ENCODE measurements at regions not wholly inside any gene's neighbourhood (a gene's known extent, or its start where the extent isn't known, plus 50 kb on each side); places are given as distances from the start of the nearest gene placed in this dataset.

DNA sequence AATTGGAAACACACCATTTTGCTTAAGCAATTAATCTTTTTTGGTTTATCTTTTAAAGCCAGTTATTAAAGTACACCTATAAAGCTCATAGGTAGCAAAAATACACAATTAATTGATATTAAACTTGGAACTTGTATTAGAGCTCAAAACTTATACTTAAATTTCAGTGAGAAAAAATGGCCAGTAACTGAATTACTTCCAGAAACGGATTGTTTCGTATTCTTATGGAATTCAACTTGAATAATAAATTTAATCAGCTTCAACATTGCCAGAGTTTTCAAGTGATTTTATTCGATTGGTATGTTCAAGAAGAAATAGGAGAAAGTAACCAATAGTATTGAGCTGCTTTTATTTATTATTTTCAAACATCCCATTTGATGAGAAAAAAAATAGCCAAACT lies 112.7 kb upstream of the PDE10A start:
- Histone ChIP-seq H3K4me3 (ENCODE audit: low read depth, low read length, poor library complexity, severe bottlenecking) (no peak overlapping the region), H3K36me3 (ENCODE audit: insufficient read depth, low read length, poor library complexity, severe bottlenecking) (no peaks in the 10 kb centered on the region), H3K27ac (ENCODE audit: low read depth, low read length, poor library complexity, severe bottlenecking) (no peak overlapping the region), H3K9me3 (ENCODE audit: low read depth, low read length, poor library complexity, severe bottlenecking) (no peaks in the 10 kb centered on the region), H3K4me1 (ENCODE audit: insufficient read depth, low read length, poor library complexity, severe bottlenecking) (no peaks in the 10 kb centered on the region), H3K27me3 (replicated peaks; ENCODE audit: insufficient read depth, low read depth, low read length, poor library complexity) (peaks cover 60% of the 10 kb centered on the region)
- TF ChIP-seq EZH2 (IDR thresholded peaks at IDR 0.05; ENCODE audit: borderline replicate concordance, low read depth, low read length, poor library complexity, severe bottlenecking) (no peak), CTCF (conservative IDR thresholded peaks at IDR 0.05; ENCODE audit: low read depth, low read length) (no peak)
- DNase-seq (ENCODE audit: low spot score): no peak
- intact Hi-C loops (cut with micrococcal nuclease; ENCODE audit: unreplicated experiment): no loop called here
- CTCF ChIA-PET: no interaction called here
- BruUV-seq (replicated peaks): no TSS peak
- POLR2A ChIA-PET (ENCODE audit: low non-redundant PET): no interaction called here

DNA sequence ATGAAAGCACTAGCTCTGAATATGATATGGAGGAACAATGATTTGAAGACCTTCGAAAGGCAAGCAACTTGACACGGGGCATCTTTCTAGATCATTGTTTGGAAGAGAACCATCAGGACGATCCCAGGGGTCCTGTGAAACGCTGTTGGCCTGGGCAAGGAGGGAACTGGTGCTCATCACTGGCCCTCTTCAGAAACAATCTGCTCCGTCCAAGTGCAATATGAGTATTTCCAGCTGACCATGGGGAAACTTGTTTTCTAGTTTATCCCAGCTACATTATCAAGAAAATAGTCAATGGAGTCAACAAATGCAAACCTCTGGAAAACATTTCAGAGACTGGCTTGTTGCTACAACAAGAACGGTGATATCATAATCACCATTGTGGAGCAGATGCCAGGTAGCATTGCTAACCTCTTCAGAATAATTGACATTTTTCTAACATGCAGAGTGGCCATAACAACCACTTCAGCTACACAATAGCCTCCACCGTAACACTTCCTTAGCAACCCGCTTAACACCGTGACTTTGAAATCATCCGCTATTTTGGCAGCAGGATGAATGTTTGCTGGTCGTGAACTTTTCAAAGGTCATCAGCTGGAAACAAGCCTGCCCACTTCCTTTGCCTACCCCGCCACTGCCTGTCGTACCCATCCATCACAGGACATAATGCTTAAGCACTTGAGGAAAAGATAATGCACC lies 112.0 kb upstream of the PDE10A start:
- POLR2A ChIA-PET (ENCODE audit: low non-redundant PET): no interaction called here
- CTCF ChIA-PET: interaction anchor here (0.5 kb wide), 1 partner anchor 157 kb away, joined by 4 read pairs; no protein-coding TSS in a partner anchor
- intact Hi-C loops (cut with micrococcal nuclease; ENCODE audit: unreplicated experiment): no loop called here

GRCh38 chr6:165770397-165771082 lies 107.5 kb upstream of the PDE10A start:
- Histone ChIP-seq H3K4me1 (ENCODE audit: insufficient read depth, low read length, poor library complexity, severe bottlenecking) (no peaks in the 10 kb centered on the region), H3K36me3 (ENCODE audit: insufficient read depth, low read length, poor library complexity, severe bottlenecking) (no peaks in the 10 kb centered on the region), H3K27ac (ENCODE audit: low read depth, low read length, poor library complexity, severe bottlenecking) (no peak overlapping the region), H3K27me3 (replicated peaks; ENCODE audit: insufficient read depth, low read depth, low read length, poor library complexity) (peaks cover 53% of the 10 kb centered on the region), H3K4me3 (ENCODE audit: low read depth, low read length, poor library complexity, severe bottlenecking) (no peak overlapping the region), H3K9me3 (ENCODE audit: low read depth, low read length, poor library complexity, severe bottlenecking) (no peaks in the 10 kb centered on the region)
- BruUV-seq (replicated peaks): no TSS peak
- DNase-seq (ENCODE audit: low spot score): no peak
- ChIA-PET POLR2A (ENCODE audit: low non-redundant PET) (no interaction called here), CTCF (no interaction called here)
- TF ChIP-seq CTCF (conservative IDR thresholded peaks at IDR 0.05; ENCODE audit: low read depth, low read length) (no peak), EZH2 (IDR thresholded peaks at IDR 0.05; ENCODE audit: borderline replicate concordance, low read depth, low read length, poor library complexity, severe bottlenecking) (no peak)
- intact Hi-C loops (cut with micrococcal nuclease; ENCODE audit: unreplicated experiment): no loop called here

More for the DNA sequence above, 112.0 kb upstream of the PDE10A start:
- peaks cover 59% of the 10 kb centered on the region for H3K27me3 ChIP-seq (replicated peaks; ENCODE audit: insufficient read depth, low read depth, low read length, poor library complexity)
- DNase-seq (ENCODE audit: low spot score): no peak
- no peaks in the 10 kb centered on the region for H3K9me3 ChIP-seq (ENCODE audit: low read depth, low read length, poor library complexity, severe bottlenecking)
- no peaks in the 10 kb centered on the region for H3K4me1 ChIP-seq (ENCODE audit: insufficient read depth, low read length, poor library complexity, severe bottlenecking)
- H3K4me3 ChIP-seq (ENCODE audit: low read depth, low read length, poor library complexity, severe bottlenecking): no peak overlapping the region
- no peaks in the 10 kb centered on the region for H3K36me3 ChIP-seq (ENCODE audit: insufficient read depth, low read length, poor library complexity, severe bottlenecking)
- no TSS peak for BruUV-seq (replicated peaks)
- H3K27ac ChIP-seq (ENCODE audit: low read depth, low read length, poor library complexity, severe bottlenecking): no peak overlapping the region
- TF ChIP-seq EZH2 (IDR thresholded peaks at IDR 0.05; ENCODE audit: borderline replicate concordance, low read depth, low read length, poor library complexity, severe bottlenecking): no peak
- no peak for TF ChIP-seq CTCF (conservative IDR thresholded peaks at IDR 0.05; ENCODE audit: low read depth, low read length)

Measured in A673 (cell line).